Type B pancreatic cell (in vitro differentiated cells): ENCODE measurements at regions not wholly inside any gene's neighbourhood (a gene's known extent, or its start where the extent isn't known, plus 50 kb on each side); places are given as distances from the start of the nearest gene placed in this dataset.

Experiments
- DNase-seq: peaks from one replicate; pipeline ENCODE4 v3.0.0; 2021; ENCODE audit warnings: mixed read lengths; ENCODE audit not compliant: unreplicated experiment; ENCODE audit errors: extremely low spot score
- H3K27ac Mint-ChIP-seq: 2 replicates; pipeline ENCODE4 v1.8.0; 2021; ENCODE audit warnings: mild to moderate bottlenecking, mixed read lengths
- H3K27me3 Mint-ChIP-seq: 2 replicates; pipeline ENCODE4 v1.8.0; 2021; ENCODE audit warnings: mixed read lengths
- H3K36me3 Mint-ChIP-seq: 2 replicates; pipeline ENCODE4 v1.8.0; 2021; ENCODE audit warnings: mixed read lengths
- H3K4me1 Mint-ChIP-seq: one replicate; pipeline ENCODE4 v1.8.0; 2021; ENCODE audit warnings: mixed read lengths; ENCODE audit not compliant: unreplicated experiment
- H3K4me3 Mint-ChIP-seq: 2 replicates; pipeline ENCODE4 v1.8.0; 2021; ENCODE audit warnings: mild to moderate bottlenecking, mixed read lengths
- H3K9me3 Mint-ChIP-seq: 2 replicates; pipeline ENCODE4 v1.8.0; 2021; ENCODE audit warnings: mixed read lengths
- CTCF ChIP-seq: fragments of 200-600 bp; sonication (generic); conservative IDR thresholded peaks from 2 replicates; pipeline ENCODE4 v1.5.0; 2021; ENCODE audit warnings: antibody characterized with exemption, mild to moderate bottlenecking

- Mint-ChIP-seq H3K4me3 (no peak overlapping the region), H3K27ac (no peak overlapping the region), H3K27me3 (no peaks in the 10 kb centered on the region), H3K4me1 (no peaks in the 10 kb centered on the region), H3K9me3 (no peaks in the 10 kb centered on the region), H3K36me3 (no peaks in the 10 kb centered on the region)
- no peak for TF ChIP-seq CTCF
- DNase-seq: no peak
Observed at GRCh38 chr6:85706272-85706671, 63.6 kb upstream of the SYNCRIP start.

GRCh38 chr6:85705220-85705619 lies 62.5 kb upstream of the SYNCRIP start:
- Mint-ChIP-seq H3K4me1 (no peaks in the 10 kb centered on the region), H3K4me3 (no peak overlapping the region), H3K27me3 (no peaks in the 10 kb centered on the region), H3K9me3 (no peaks in the 10 kb centered on the region), H3K27ac (no peak overlapping the region), H3K36me3 (no peaks in the 10 kb centered on the region)
- DNase-seq: no peak
- TF ChIP-seq CTCF: no peak

GRCh38 chr6:85703406-85703805 lies 60.7 kb upstream of the SYNCRIP start:
- Mint-ChIP-seq H3K9me3 (no peaks in the 10 kb centered on the region), H3K4me1 (no peaks in the 10 kb centered on the region), H3K4me3 (no peak overlapping the region), H3K36me3 (no peaks in the 10 kb centered on the region), H3K27ac (no peak overlapping the region), H3K27me3 (no peaks in the 10 kb centered on the region)
- TF ChIP-seq CTCF: no peak
- DNase-seq: no peak
